ENCODE measurements at regions not wholly inside any gene's neighbourhood (a gene's known extent, or its start where the extent isn't known, plus 50 kb on each side); places are given as distances from the start of the nearest gene placed in this dataset.

- DNase-seq: no peak
Observed at GRCh38 chr1:99170516-99170915, 93.8 kb upstream of the PLPPR4 start.

- DNase-seq: no peak
Observed at GRCh38 chr1:99171184-99171813, 93.0 kb upstream of the PLPPR4 start.

GRCh38 chr1:99173282-99173681 lies 91.0 kb upstream of the PLPPR4 start:
- DNase-seq: no peak

GRCh38 chr1:99173900-99174299 lies 90.4 kb upstream of the PLPPR4 start:
- DNase-seq: no peak

- no peak for DNase-seq
Observed at GRCh38 chr1:99176753-99177152, 87.5 kb upstream of the PLPPR4 start.

GRCh38 chr1:99177465-99177864 lies 86.8 kb upstream of the PLPPR4 start:
- DNase-seq: no peak

- DNase-seq: peak; percentile 45
Observed at GRCh38 chr1:99180343-99180808, 83.9 kb upstream of the PLPPR4 start.

GRCh38 chr1:99180915-99181314 lies 83.4 kb upstream of the PLPPR4 start:
- DNase-seq: no peak

GRCh38 chr1:99181892-99182291 lies 82.4 kb upstream of the PLPPR4 start:
- no peak for DNase-seq

GRCh38 chr1:99185196-99185595 lies 79.1 kb upstream of the PLPPR4 start:
- no peak for DNase-seq

GRCh38 chr1:99193431-99193830 lies 70.9 kb upstream of the PLPPR4 start:
- DNase-seq: no peak

GRCh38 chr1:99198393-99198792 lies 65.9 kb upstream of the PLPPR4 start:
- DNase-seq: no peak

GRCh38 chr1:99207216-99207615 lies 57.1 kb upstream of the PLPPR4 start:
- DNase-seq: no peak
